ENCODE measurements at regions not wholly inside any gene's neighbourhood (a gene's known extent, or its start where the extent isn't known, plus 50 kb on each side); places are given as distances from the start of the nearest gene placed in this dataset.

DNA sequence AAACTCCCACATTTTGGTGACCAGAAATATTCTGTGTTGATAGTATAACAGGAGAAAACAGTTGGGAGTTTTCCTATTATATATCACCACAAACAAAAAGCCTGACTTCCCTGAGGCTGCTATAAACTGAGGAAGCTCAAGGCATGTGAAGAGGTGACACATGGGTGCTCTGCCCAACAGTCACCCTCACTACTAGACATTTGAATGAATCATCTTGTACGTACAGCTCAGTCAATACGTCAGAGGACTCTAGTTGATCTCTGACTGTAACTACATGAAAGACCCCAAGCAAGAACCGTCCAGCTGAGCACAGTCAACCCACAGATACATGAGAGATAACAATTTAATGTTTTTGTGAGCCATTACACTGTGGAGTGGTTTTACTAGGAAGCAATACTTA, 338.3 kb upstream of the ATP11B start:
- Histone ChIP-seq H3K79me2 (ENCODE audit: control insufficient read depth, insufficient read depth, low read length, unreplicated experiment) (no peaks in the 10 kb centered on the region), H3K36me3 (ENCODE audit: insufficient read depth, low read length) (no peaks in the 10 kb centered on the region), H3K27ac (ENCODE audit: low read depth, low read length) (no peak overlapping the region), H3K4me1 (ENCODE audit: control insufficient read depth, insufficient read depth, low read length, unreplicated experiment) (no peaks in the 10 kb centered on the region), H3K4me3 (ENCODE audit: low read depth, low read length) (no peak overlapping the region), H3K27me3 (ENCODE audit: insufficient read depth, low read length) (no peaks in the 10 kb centered on the region), H2AFZ (ENCODE audit: low read length, unreplicated experiment) (no peak overlapping the region)

DNA sequence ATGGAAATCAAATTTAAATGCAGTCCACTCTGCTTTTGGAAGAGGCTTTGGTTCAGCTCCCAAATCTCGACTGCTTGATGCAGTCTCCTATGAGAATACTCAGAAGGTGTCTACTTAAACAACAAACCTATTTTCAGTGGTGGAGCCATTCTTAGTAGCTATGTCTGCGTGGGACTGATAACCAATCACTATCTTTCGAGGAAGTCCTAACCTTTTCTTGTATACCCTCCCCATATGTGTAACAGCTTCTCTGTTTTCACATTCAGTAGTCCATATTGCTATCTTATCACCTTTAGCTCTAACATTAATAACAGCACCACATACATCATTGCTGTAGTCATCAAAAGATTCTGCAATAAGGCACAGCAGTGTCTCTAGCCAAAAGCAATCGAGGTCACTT, 333.0 kb upstream of the ATP11B start:
- no peaks in the 10 kb centered on the region for H3K79me2 ChIP-seq (ENCODE audit: control insufficient read depth, insufficient read depth, low read length, unreplicated experiment)
- H3K4me1 ChIP-seq (ENCODE audit: control insufficient read depth, insufficient read depth, low read length, unreplicated experiment): no peaks in the 10 kb centered on the region
- no peak overlapping the region for H2AFZ ChIP-seq (ENCODE audit: low read length, unreplicated experiment)
- H3K36me3 ChIP-seq (ENCODE audit: insufficient read depth, low read length): no peaks in the 10 kb centered on the region
- no peak overlapping the region for H3K27ac ChIP-seq (ENCODE audit: low read depth, low read length)
- no peaks in the 10 kb centered on the region for H3K27me3 ChIP-seq (ENCODE audit: insufficient read depth, low read length)
- no peak overlapping the region for H3K4me3 ChIP-seq (ENCODE audit: low read depth, low read length)

DNA sequence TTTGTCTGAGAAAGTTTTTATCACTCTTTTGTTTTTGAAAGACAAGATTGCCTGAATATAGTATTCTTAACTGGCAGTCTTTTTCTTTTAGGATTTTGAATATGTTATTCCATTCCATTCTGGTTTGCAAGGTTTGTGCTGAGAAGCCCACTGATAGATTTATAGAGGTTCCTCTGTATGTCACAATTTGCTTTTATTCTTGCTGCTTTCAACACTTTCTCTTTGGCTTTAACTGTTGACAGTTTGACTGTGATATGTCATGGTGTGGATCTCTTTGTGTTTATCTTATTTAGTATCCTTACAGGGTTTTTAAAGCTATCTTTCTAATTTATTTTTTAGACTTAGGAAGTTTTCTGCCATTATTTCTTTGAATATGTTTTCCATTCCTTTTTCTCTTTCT, 331.2 kb upstream of the ATP11B start:
- H3K27me3 ChIP-seq (ENCODE audit: insufficient read depth, low read length): no peaks in the 10 kb centered on the region
- H3K4me1 ChIP-seq (ENCODE audit: control insufficient read depth, insufficient read depth, low read length, unreplicated experiment): no peaks in the 10 kb centered on the region
- H3K79me2 ChIP-seq (ENCODE audit: control insufficient read depth, insufficient read depth, low read length, unreplicated experiment): no peaks in the 10 kb centered on the region
- H3K36me3 ChIP-seq (ENCODE audit: insufficient read depth, low read length): no peaks in the 10 kb centered on the region
- H2AFZ ChIP-seq (ENCODE audit: low read length, unreplicated experiment): no peak overlapping the region
- H3K4me3 ChIP-seq (ENCODE audit: low read depth, low read length): no peak overlapping the region
- H3K27ac ChIP-seq (ENCODE audit: low read depth, low read length): no peak overlapping the region

DNA sequence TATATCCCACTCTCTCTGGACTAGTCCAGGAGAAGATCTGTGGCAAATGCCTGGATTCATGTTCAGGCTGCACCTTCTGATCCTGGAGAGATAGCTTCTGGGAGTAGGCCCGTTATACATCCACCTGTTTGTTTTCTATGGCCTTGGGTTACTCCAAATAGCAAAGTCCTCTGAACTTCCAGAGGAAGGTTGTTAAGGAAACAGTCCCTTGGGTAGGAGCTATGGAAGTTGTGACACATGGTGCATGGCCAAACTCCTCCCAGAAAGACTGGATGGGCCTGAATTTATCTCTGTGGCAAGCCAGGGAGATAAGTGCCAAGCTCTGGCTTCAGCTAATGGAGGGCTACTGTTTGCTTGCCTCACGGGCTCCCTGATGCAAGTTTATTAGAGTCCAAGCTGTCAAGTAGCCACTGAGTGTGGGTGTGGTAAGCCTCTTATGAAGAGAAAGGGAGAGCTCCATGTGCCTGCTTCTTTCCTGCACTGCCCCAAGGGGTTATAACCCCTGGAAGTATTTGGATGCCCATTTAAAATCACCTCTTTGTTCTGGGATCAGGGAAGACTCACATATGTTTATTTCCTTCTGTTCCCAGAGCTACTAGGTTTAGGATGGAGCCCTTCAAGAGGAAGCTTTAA, 328.7 kb upstream of the ATP11B start:
- no peaks in the 10 kb centered on the region for H3K4me1 ChIP-seq (ENCODE audit: control insufficient read depth, insufficient read depth, low read length, unreplicated experiment)
- H3K36me3 ChIP-seq (ENCODE audit: insufficient read depth, low read length): no peaks in the 10 kb centered on the region
- H3K27ac ChIP-seq (ENCODE audit: low read depth, low read length): no peak overlapping the region
- H3K27me3 ChIP-seq (ENCODE audit: insufficient read depth, low read length): no peaks in the 10 kb centered on the region
- no peak overlapping the region for H2AFZ ChIP-seq (ENCODE audit: low read length, unreplicated experiment)
- no peaks in the 10 kb centered on the region for H3K79me2 ChIP-seq (ENCODE audit: control insufficient read depth, insufficient read depth, low read length, unreplicated experiment)
- no peak overlapping the region for H3K4me3 ChIP-seq (ENCODE audit: low read depth, low read length)

DNA sequence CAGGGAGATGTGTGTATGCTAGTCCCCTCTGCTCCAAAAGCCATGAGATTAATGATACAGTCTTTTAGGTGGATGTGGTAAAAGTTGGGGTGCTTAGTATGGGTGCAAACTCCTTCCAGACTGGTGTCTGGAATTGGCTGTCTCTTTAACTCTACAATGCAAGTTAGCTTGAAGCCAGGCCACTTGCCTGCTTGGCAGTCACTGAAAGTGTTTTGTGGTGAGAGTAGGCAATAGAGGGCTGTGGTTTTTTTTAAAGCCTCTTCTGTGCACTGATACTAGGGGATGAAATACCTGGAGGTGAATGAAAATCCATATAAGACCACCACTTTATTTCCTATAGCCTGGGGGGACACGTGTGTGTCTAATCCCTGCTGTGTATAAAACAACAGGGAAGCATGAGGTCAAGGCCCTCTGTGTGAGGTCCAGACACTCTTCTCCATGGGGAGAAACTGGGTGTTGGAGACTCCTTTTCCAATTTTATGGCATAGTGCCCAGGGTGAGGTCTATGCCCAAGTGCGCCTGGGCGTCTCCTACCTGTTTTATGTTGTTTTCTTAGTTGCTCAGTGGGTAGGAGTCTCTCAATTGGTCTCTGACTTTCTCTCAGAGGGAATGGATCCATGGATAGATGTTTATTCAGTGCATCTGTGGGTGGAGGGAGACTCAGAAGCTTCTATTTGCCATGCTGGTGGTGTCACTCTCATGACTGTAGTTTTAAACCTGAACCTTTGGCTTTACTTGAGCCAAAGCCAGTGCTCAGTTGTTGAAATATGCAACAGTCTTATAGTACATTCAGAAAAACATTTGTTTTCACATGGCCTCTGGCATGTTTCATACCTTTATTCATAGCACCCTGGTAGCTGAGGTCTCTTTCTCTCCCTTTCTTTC, 327.8 kb upstream of the ATP11B start:
- Histone ChIP-seq H3K79me2 (ENCODE audit: control insufficient read depth, insufficient read depth, low read length, unreplicated experiment) (no peaks in the 10 kb centered on the region), H2AFZ (ENCODE audit: low read length, unreplicated experiment) (no peak overlapping the region), H3K27me3 (ENCODE audit: insufficient read depth, low read length) (no peaks in the 10 kb centered on the region), H3K4me1 (ENCODE audit: control insufficient read depth, insufficient read depth, low read length, unreplicated experiment) (no peaks in the 10 kb centered on the region), H3K36me3 (ENCODE audit: insufficient read depth, low read length) (no peaks in the 10 kb centered on the region), H3K4me3 (ENCODE audit: low read depth, low read length) (no peak overlapping the region), H3K27ac (ENCODE audit: low read depth, low read length) (no peak overlapping the region)

DNA sequence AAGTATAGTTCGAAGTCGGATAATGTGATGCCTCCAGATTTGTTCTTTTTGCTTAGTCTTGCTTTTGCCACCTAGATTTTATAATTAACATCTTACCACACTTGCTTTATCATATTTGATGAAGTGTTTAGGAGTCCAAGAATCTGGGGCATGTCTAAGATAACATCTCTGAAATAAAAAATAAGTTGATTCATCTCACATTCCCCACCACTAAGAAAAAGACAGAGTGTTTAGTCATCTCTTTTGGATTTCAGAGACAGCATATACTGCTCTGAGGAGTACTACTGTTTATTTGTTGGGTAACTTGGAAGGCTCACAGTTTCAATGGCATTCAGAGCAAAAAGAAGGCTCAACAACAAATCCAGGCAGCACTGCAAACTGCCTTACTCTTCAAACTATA, 324.2 kb upstream of the ATP11B start:
- Histone ChIP-seq H3K36me3 (ENCODE audit: insufficient read depth, low read length) (no peaks in the 10 kb centered on the region), H3K27ac (ENCODE audit: low read depth, low read length) (no peak overlapping the region), H3K4me1 (ENCODE audit: control insufficient read depth, insufficient read depth, low read length, unreplicated experiment) (no peaks in the 10 kb centered on the region), H3K27me3 (ENCODE audit: insufficient read depth, low read length) (no peaks in the 10 kb centered on the region), H3K79me2 (ENCODE audit: control insufficient read depth, insufficient read depth, low read length, unreplicated experiment) (no peaks in the 10 kb centered on the region), H3K4me3 (ENCODE audit: low read depth, low read length) (no peak overlapping the region), H2AFZ (ENCODE audit: low read length, unreplicated experiment) (no peak overlapping the region)

DNA sequence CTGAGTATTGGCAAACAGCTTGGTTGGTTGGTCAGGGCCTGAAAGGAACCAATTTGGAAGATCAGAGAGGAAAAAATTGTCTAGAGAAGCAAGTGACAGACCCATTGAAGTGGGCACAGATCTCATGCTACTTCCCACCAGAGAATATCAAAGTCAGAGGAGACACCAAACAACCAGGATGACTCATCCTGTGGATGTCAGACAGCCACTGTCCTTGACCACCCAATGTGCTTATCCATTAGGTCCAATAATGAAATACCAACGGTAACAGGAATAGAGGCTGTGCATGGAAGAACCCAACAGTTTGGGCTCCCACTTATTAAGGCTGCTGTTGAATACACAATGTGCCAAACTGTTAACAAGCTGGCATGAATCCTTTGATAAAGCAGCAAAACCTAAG, 323.1 kb upstream of the ATP11B start:
- H3K4me3 ChIP-seq (ENCODE audit: low read depth, low read length): no peak overlapping the region
- no peak overlapping the region for H2AFZ ChIP-seq (ENCODE audit: low read length, unreplicated experiment)
- no peaks in the 10 kb centered on the region for H3K79me2 ChIP-seq (ENCODE audit: control insufficient read depth, insufficient read depth, low read length, unreplicated experiment)
- H3K27me3 ChIP-seq (ENCODE audit: insufficient read depth, low read length): no peaks in the 10 kb centered on the region
- no peaks in the 10 kb centered on the region for H3K4me1 ChIP-seq (ENCODE audit: control insufficient read depth, insufficient read depth, low read length, unreplicated experiment)
- no peaks in the 10 kb centered on the region for H3K36me3 ChIP-seq (ENCODE audit: insufficient read depth, low read length)
- no peak overlapping the region for H3K27ac ChIP-seq (ENCODE audit: low read depth, low read length)

DNA sequence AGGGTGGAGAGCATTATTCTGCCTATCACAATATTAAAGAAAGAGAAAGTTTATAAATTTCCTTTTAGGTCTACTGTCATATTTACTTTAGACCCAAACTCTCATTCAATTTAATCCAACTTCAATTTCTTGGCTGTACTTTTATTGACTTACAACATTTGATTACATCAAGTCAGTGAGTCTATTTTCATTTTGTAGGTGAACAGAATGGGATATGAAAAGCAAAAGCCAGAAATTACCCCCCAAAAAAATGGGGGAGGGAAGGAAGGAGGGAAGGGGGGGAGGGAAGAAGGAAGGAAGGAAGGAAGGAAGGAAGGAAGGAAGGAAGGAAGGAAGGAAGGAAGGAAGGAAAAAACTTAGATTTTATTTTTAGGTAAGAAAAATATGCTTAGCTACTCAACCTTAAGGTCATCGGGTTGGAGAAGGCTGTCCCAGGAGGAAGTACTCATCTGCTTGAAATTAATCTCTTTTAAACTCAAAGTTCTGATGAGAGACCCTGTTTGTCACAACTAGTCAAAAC, 320.1 kb upstream of the ATP11B start:
- Histone ChIP-seq H3K79me2 (ENCODE audit: control insufficient read depth, insufficient read depth, low read length, unreplicated experiment) (no peaks in the 10 kb centered on the region), H3K27me3 (ENCODE audit: insufficient read depth, low read length) (no peaks in the 10 kb centered on the region), H3K36me3 (ENCODE audit: insufficient read depth, low read length) (no peaks in the 10 kb centered on the region), H3K27ac (ENCODE audit: low read depth, low read length) (no peak overlapping the region), H3K4me1 (ENCODE audit: control insufficient read depth, insufficient read depth, low read length, unreplicated experiment) (no peaks in the 10 kb centered on the region), H2AFZ (ENCODE audit: low read length, unreplicated experiment) (no peak overlapping the region), H3K4me3 (ENCODE audit: low read depth, low read length) (no peak overlapping the region)

DNA sequence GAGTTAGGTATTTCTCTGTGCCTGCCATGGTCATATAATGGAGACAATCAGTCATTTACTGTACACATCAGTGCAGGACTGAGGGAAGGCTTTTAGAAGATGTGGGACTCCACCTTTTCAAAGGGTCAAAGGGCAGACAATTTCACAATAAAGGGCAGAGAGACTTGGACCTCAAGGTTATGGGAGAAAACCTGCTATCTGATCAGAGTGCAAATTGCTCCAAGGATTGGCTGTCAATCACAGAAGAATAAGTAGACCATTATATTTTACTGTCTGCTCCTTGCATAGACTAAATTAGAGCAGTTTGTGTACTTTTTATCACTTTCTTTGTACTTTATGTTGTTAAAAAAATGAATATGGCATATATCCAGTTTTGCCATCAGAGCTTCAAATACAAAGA, 314.9 kb upstream of the ATP11B start:
- no peak overlapping the region for H2AFZ ChIP-seq (ENCODE audit: low read length, unreplicated experiment)
- H3K27ac ChIP-seq (ENCODE audit: low read depth, low read length): no peak overlapping the region
- H3K36me3 ChIP-seq (ENCODE audit: insufficient read depth, low read length): no peaks in the 10 kb centered on the region
- no peaks in the 10 kb centered on the region for H3K79me2 ChIP-seq (ENCODE audit: control insufficient read depth, insufficient read depth, low read length, unreplicated experiment)
- H3K27me3 ChIP-seq (ENCODE audit: insufficient read depth, low read length): no peaks in the 10 kb centered on the region
- H3K4me3 ChIP-seq (ENCODE audit: low read depth, low read length): no peak overlapping the region
- H3K4me1 ChIP-seq (ENCODE audit: control insufficient read depth, insufficient read depth, low read length, unreplicated experiment): no peaks in the 10 kb centered on the region

DNA sequence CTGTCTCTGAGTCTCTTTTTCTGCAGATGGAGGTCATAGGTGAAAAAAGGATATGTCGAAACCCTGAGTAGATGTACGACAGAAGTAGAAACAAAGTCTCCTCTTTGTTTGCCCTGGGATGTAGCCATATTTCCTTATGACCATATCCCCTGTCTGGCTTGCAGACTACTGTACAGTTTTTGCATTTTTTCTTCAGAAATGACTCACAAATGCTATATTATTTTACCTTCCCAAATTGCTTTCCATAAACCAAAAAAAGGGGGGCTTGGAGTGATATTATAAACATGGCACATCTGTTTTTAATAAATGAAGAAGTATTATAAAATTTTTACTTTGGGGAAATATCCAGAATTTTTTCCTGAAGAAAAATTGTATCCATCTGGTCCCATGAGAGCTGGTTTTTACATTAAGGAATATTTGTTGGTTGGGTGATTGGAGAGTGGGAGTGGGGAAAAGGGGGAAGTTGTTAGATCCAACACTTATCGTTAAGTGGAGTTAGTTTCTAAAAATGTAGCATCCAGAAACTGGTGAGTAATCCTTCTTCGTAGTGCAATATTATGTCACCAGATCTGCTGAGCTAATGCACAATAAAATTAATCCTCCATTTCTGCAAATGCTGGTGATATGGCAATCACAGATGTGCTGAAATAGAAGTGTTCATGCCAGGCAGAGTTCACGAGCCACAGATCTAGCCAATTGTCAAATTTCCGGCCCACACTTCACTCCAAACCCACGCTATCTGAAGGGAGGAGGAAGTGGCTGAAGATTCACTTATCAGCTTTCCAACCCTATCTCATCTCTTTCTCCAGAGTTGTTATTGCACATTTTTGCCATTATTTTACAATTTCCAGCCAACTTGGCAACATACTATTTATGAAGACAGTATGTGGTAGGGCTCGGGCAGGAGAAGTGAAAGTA, 313.6 kb upstream of the ATP11B start:
- H3K36me3 ChIP-seq (ENCODE audit: insufficient read depth, low read length): no peaks in the 10 kb centered on the region
- H3K4me3 ChIP-seq (ENCODE audit: low read depth, low read length): no peak overlapping the region
- no peaks in the 10 kb centered on the region for H3K4me1 ChIP-seq (ENCODE audit: control insufficient read depth, insufficient read depth, low read length, unreplicated experiment)
- H2AFZ ChIP-seq (ENCODE audit: low read length, unreplicated experiment): no peak overlapping the region
- no peaks in the 10 kb centered on the region for H3K79me2 ChIP-seq (ENCODE audit: control insufficient read depth, insufficient read depth, low read length, unreplicated experiment)
- H3K27ac ChIP-seq (ENCODE audit: low read depth, low read length): no peak overlapping the region
- H3K27me3 ChIP-seq (ENCODE audit: insufficient read depth, low read length): no peaks in the 10 kb centered on the region
